Body of pancreas (tissue), 4 donors: ENCODE measurements at regions not wholly inside any gene's neighbourhood (a gene's known extent, or its start where the extent isn't known, plus 50 kb on each side); places are given as distances from the start of the nearest gene placed in this dataset.

Source experiments
- ATAC-seq: fragments of 150-250 bp; one replicate; pipeline ENCODE4 v1.9.1; 2016
- DNase-seq, 4 donors: peaks; one replicate each; pipeline ENCODE4 v3.0.0-alpha.2; 2019
- H3K27ac ChIP-seq, 4 donors: fragments of 200-600 bp; sonication (generic); 1 replicate in 3 of 4; 2 replicates in 1 of 4; pipeline versions ENCODE4 v1.5.1 to v1.6.1; 2016 to 2019; ENCODE audit warnings: mild to moderate bottlenecking in 1 of 4, mixed read lengths in 1 of 4, moderate library complexity in 1 of 4
- H3K27me3 ChIP-seq, 2 donors: fragments of 200-600 bp; sonication (generic); one replicate each; pipeline ENCODE4 v1.6.0; 2016; ENCODE audit warnings: mild to moderate bottlenecking in 1 of 2
- H3K36me3 ChIP-seq, 2 donors: fragments of 200-600 bp; sonication (generic); replicated peaks in 1 of 2; 2 replicates each; pipeline ENCODE4 v1.5.1; 2016; ENCODE audit warnings: low read depth in 2 of 2; ENCODE audit not compliant: insufficient read depth in 1 of 2
- H3K4me1 ChIP-seq: fragments of 200-600 bp; sonication (generic); one replicate; pipeline ENCODE4 v1.6.0; 2016
- H3K4me3 ChIP-seq, 2 donors: fragments of 200-600 bp; sonication (generic); 1 replicate in 1 of 2; 2 replicates in 1 of 2; pipeline ENCODE4 v1.5.1; 2016 to 2019
- H3K9me3 ChIP-seq, 3 donors: fragments of 200-600 bp; sonication (generic); 1 replicate in 2 of 3; 2 replicates in 1 of 3; pipeline ENCODE4 v1.5.1; 2016
- POLR2A ChIP-seq, 3 donors: fragments of 450-650 bp; IDR thresholded peaks; one replicate each; pipeline ENCODE4 v1.6.1; 2016; ENCODE audit warnings: antibody characterized with exemption in 3 of 3, mild to moderate bottlenecking in 2 of 3
- WGBS, 2 donors: methylation state at CpG; one replicate each; pipeline ENCODE4 v1.1.5; 2017; 5-methylcytosine and 5-hydroxymethylcytosine counted together
- intact Hi-C: fragments of 100-400 bp; cut with DNase I; formaldehyde crosslinking; loops from one replicate; pipeline ENCODE4 v1.15.1; 2023
- TF ChIP-seq, protein P1 (sequence below), 7 experiments: fragments of 450-650 bp in 4 of 7; fragments of 200-600 bp in 3 of 7; sonication (generic) in 3 of 7; IDR thresholded peaks; one replicate each; pipeline ENCODE4 v1.5.1; 2016 to 2019; ENCODE audit warnings: antibody characterized with exemption in 7 of 7

DNA sequence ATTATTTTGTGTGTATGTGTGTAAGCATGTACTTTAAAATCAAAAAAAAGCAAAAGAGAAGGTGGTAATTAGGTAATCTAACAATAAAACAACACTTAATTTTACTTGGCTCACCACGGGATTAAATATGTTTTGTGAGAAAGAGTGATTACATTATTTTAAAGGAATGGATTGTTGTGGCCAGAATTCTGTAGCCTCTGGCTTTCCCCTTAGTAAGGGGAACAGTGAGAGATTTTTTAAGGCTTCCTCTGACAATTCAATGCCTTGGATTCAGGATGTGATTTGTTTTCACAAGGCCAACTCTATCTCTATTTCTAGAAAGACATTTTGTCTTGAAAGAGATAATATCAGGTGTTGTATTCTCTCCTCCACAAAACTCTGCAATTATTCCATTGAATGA is 560.3 kb upstream of the CDH8 start:
- DNase-seq = no peak
- TF ChIP-seq, protein P1, sequence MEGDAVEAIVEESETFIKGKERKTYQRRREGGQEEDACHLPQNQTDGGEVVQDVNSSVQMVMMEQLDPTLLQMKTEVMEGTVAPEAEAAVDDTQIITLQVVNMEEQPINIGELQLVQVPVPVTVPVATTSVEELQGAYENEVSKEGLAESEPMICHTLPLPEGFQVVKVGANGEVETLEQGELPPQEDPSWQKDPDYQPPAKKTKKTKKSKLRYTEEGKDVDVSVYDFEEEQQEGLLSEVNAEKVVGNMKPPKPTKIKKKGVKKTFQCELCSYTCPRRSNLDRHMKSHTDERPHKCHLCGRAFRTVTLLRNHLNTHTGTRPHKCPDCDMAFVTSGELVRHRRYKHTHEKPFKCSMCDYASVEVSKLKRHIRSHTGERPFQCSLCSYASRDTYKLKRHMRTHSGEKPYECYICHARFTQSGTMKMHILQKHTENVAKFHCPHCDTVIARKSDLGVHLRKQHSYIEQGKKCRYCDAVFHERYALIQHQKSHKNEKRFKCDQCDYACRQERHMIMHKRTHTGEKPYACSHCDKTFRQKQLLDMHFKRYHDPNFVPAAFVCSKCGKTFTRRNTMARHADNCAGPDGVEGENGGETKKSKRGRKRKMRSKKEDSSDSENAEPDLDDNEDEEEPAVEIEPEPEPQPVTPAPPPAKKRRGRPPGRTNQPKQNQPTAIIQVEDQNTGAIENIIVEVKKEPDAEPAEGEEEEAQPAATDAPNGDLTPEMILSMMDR (IDR thresholded peaks at IDR 0.05) = no peak
- TF ChIP-seq POLR2A (IDR thresholded peaks at IDR 0.05) = no peak
- H3K27ac ChIP-seq = no peak overlapping the region
- no peaks in the 10 kb centered on the region for H3K36me3 ChIP-seq
- no peak overlapping the region for H3K4me3 ChIP-seq
- intact Hi-C loops = no loop called here
- ATAC-seq = no peak
- WGBS, 2 donors = 3 to 8% methylated on average over 1 of the region's 1 CpG
- H3K4me1 ChIP-seq = no peaks in the 10 kb centered on the region
- H3K27me3 ChIP-seq = no peaks in the 10 kb centered on the region
- no peaks in the 10 kb centered on the region for H3K9me3 ChIP-seq

DNA sequence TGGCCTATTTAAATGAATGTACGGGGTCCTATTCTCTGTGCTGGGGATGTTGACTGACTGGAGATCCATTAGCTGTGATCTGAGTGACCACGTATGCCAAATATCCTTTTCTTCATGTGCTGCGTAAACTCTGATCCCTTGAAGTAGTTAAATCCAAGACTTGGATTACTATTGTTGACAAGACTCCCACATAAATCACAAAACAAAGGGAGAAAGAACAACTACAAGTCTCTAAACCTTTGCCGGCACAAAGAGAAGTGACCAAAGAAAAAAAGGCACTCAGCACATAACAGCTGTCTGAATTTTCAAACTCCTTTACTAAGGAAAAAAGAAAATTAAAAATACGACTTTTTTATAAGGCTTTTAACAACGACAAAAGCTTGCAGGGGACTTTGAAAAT is 559.9 kb upstream of the CDH8 start:
- TF ChIP-seq, protein P1 (IDR thresholded peaks at IDR 0.05) = no peak
- TF ChIP-seq POLR2A (IDR thresholded peaks at IDR 0.05) = no peak
- ATAC-seq (no peak), DNase-seq (no peak)
- 39 to 40% methylated on average over 6 of the region's 6 CpGs for WGBS, 2 donors
- H3K36me3 ChIP-seq = no peaks in the 10 kb centered on the region
- no peak overlapping the region for H3K4me3 ChIP-seq
- no peaks in the 10 kb centered on the region for H3K4me1 ChIP-seq
- intact Hi-C loops = no loop called here
- H3K27me3 ChIP-seq = no peaks in the 10 kb centered on the region
- no peak overlapping the region for H3K27ac ChIP-seq
- no peaks in the 10 kb centered on the region for H3K9me3 ChIP-seq

DNA sequence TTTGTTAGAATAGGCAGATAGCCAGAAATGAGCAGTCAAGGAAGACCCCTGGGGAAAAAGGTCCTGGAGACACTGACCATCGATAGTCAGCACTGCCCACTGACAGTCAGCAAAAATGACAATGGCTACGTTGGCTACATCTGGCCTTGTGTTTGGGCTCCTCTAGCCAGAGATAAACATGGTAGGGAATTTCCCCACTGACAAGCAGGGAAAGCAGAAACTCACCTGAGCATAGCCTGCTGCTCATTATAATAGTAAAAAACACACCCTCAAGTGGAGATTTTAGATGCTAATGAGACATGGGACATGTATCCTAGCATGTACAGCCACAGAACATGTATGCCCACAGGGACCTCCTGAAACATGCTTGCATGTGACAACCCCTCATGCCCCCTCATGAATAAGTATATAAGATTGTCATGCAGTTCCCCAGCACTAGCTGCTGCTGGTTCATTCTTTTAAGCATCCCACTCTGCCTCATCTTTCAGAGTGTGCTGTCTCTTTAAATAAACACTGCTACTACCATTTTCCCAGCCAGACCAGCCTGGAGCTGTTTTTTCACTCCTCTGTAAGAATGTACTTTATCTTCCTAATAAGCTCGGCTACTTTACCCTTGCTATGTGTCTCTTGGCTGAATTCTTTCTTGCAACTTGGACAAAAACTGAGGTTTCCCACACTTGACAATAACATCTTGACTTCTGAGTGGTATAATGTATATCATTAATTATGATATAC is 550.1 kb upstream of the CDH8 start:
- intact Hi-C loops = no loop called here
- Histone ChIP-seq H3K9me3 (no peaks in the 10 kb centered on the region), H3K4me3 (no peak overlapping the region), H3K36me3 (no peaks in the 10 kb centered on the region), H3K4me1 (no peaks in the 10 kb centered on the region), H3K27ac (no peak overlapping the region), H3K27me3 (no peaks in the 10 kb centered on the region)
- no peak for DNase-seq
- ATAC-seq = no peak
- WGBS, 2 donors = 45 to 62% methylated on average over 3 of the region's 3 CpGs
- no peak for TF ChIP-seq POLR2A (IDR thresholded peaks at IDR 0.05)
- TF ChIP-seq, protein P1 (IDR thresholded peaks at IDR 0.05) = no peak

DNA sequence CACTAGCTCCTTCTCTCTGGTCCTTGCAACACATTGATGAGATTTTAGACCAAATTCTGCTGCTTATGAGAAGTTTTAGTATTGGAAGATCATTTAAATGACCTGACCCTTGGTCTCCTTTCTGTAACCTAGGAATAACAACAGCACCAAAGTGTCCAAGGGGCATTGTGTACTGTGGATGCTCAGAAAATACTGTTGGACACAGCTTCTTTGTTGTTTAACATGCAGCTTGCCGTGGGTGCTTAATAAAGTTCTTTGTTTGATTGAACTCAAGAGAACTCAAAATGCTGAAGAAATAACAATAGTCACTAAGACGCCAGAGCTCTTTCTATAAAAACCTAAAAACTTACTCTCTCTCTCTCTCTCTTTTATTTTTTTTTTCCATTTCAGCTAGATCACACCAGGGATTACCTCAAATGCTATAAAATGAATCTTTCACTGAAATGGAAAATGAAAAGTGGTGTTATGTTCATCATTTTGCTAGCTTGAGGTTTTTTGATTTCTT is 548.9 kb upstream of the CDH8 start:
- Histone ChIP-seq H3K27ac (no peak overlapping the region), H3K4me3 (no peak overlapping the region), H3K27me3 (no peaks in the 10 kb centered on the region), H3K9me3 (no peaks in the 10 kb centered on the region), H3K36me3 (no peaks in the 10 kb centered on the region), H3K4me1 (no peaks in the 10 kb centered on the region)
- DNase-seq (no peak), ATAC-seq (no peak)
- 47 to 49% methylated on average over 2 of the region's 2 CpGs for WGBS, 2 donors
- intact Hi-C loops = no loop called here
- TF ChIP-seq POLR2A (IDR thresholded peaks at IDR 0.05) = no peak
- TF ChIP-seq, protein P1 (IDR thresholded peaks at IDR 0.05) = no peak

DNA sequence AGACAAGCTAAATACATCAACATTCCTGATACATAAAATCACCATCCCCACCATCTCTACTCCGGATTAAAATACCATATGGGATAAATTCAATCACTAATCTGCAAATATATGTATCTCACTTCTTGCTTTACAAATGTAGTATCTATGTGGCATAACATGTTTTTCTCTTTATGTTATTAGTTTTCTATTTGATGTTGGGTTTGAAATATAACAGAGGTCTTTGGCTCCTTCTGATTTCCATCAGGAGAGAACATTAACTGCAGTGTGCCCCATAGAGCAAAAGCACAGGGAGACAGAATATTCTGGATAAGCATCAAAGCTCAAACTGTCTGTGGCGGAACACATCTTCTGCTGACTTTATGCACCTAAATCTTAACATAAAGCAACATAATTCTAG is 547.2 kb upstream of the CDH8 start:
- no peak overlapping the region for H3K27ac ChIP-seq
- H3K9me3 ChIP-seq = no peaks in the 10 kb centered on the region
- DNase-seq (no peak), ATAC-seq (no peak)
- no peaks in the 10 kb centered on the region for H3K36me3 ChIP-seq
- H3K27me3 ChIP-seq = no peaks in the 10 kb centered on the region
- WGBS, 2 donors = 55 to 64% methylated on average over 2 of the region's 2 CpGs
- no peak overlapping the region for H3K4me3 ChIP-seq
- TF ChIP-seq, protein P1 (IDR thresholded peaks at IDR 0.05) = no peak
- no peak for TF ChIP-seq POLR2A (IDR thresholded peaks at IDR 0.05)
- no peaks in the 10 kb centered on the region for H3K4me1 ChIP-seq
- intact Hi-C loops = no loop called here
